Stimulated activated CD4-positive, alpha-beta T cell treated with anti-CD3 and anti-CD28 coated beads, Interleukin-1b, Interleukin-23, amount 100 ng/mL, for 1 hour (primary cell): ENCODE measurements at regions not wholly inside any gene's neighbourhood (a gene's known extent, or its start where the extent isn't known, plus 50 kb on each side); places are given as distances from the start of the nearest gene placed in this dataset.

Experiments used
- DNase-seq, 2 donors: peaks; one replicate each; pipeline ENCODE4 v3.0.0-alpha.2; 2020; ENCODE audit warnings: low read depth in 2 of 2

GRCh38 chr1:5502311-5503194 lies 489.7 kb downstream of the NPHP4 start:
- no peak for DNase-seq

- DNase-seq: no peak
Measured at GRCh38 chr1:5501206-5501930, 490.9 kb downstream of the NPHP4 start.

- no peak for DNase-seq
Measured at GRCh38 chr1:5500541-5500940, 491.7 kb downstream of the NPHP4 start.

GRCh38 chr1:5497503-5497902 lies 494.7 kb downstream of the NPHP4 start:
- no peak for DNase-seq

GRCh38 chr1:5495596-5496410 lies 496.4 kb downstream of the NPHP4 start:
- DNase-seq: no peak

GRCh38 chr1:5494518-5494917 lies 497.7 kb downstream of the NPHP4 start:
- DNase-seq: no peak

GRCh38 chr1:5493851-5494311 lies 498.3 kb downstream of the NPHP4 start:
- DNase-seq: no peak

GRCh38 chr1:5493275-5493674 lies 498.9 kb downstream of the NPHP4 start:
- no peak for DNase-seq

GRCh38 chr1:5492846-5493245 lies 499.4 kb downstream of the NPHP4 start:
- no peak for DNase-seq

GRCh38 chr1:5491207-5491904 lies 500.9 kb downstream of the NPHP4 start:
- no peak for DNase-seq

- DNase-seq: no peak
Measured at GRCh38 chr1:5490635-5491034, 501.6 kb downstream of the NPHP4 start.

- no peak for DNase-seq
Measured at GRCh38 chr1:5488448-5488847, 503.8 kb downstream of the NPHP4 start.

- no peak for DNase-seq
Measured at GRCh38 chr1:5485968-5486696, 506.1 kb downstream of the NPHP4 start.

GRCh38 chr1:5485436-5485835 lies 506.8 kb downstream of the NPHP4 start:
- DNase-seq: no peak

GRCh38 chr1:5484451-5485165 lies 507.6 kb downstream of the NPHP4 start:
- no peak for DNase-seq

- DNase-seq: peak in 1 of 2 donors; percentile 2
Measured at GRCh38 chr1:5481889-5482288, 510.3 kb downstream of the NPHP4 start.

- DNase-seq: no peak
Measured at GRCh38 chr1:5480906-5481305, 511.3 kb downstream of the NPHP4 start.

GRCh38 chr1:5479876-5480646 lies 512.2 kb downstream of the NPHP4 start:
- DNase-seq: no peak

- DNase-seq: no peak
Measured at GRCh38 chr1:5478961-5479360, 513.3 kb downstream of the NPHP4 start.
